HT-29 (cell line): ENCODE measurements at regions not wholly inside any gene's neighbourhood (a gene's known extent, or its start where the extent isn't known, plus 50 kb on each side); places are given as distances from the start of the nearest gene placed in this dataset.
"Not testable (repeated sequence)": the region's sequence is repeated elsewhere in the genome, so short reads cannot be mapped to it uniquely, and the experiment has no call there.

Source experiments
- DNase-seq: peaks from one replicate; pipeline ENCODE4 v3.0.0-alpha.2; 2015; ENCODE audit warnings: low spot score

DNA sequence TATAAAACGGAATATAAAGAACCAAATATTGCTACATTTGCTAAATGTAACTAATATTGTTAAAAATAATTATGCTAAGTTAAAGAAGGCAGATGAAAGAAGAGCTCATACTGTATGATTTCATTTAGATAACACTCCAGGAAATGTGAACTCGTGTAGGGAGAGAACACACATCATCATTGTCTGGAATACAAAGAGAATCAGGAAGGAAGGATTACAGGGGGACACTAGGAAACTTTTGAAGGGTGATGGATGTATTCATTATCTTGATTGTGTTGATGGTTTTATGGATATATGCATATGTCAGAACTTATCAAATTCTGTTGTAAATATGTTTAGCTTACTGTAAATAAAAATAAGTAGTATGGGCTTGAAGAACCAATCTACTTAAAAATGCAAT is 104.1 kb upstream of the TRIB2 start:
- DNase-seq: no peak

DNA sequence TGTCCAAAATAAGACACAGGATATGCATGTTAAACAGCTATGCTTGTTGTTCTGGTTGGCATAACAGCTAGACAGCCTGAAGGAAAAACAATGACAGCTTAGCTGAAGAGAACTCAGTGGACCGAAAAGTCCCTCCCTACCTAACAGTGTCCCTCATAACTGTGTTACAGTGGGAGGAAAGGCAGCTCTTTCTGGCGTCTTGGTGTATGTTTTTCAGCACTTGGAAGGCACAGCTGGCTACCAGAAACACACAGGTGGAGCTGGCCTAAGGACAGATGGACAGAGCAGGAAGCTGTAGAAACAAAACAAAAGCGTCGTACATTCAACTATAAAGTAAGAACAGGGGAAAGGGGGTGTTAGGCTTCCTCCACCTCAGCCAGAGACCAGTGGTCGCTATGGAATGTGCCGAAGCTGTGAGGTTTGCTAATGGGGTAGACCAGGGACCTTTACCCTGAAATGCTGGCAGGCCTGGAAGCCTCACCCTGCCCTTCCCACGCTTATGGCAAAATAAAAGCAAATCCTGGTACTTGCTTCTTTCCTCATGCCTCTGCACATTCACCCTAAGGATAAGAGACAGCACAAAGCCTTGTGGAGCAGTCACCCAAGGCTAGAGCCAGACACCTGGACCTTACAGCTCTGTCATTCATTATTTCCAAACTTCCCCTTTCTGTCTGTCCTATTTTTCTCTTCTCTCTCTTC is 103.5 kb upstream of the TRIB2 start:
- no peak for DNase-seq

DNA sequence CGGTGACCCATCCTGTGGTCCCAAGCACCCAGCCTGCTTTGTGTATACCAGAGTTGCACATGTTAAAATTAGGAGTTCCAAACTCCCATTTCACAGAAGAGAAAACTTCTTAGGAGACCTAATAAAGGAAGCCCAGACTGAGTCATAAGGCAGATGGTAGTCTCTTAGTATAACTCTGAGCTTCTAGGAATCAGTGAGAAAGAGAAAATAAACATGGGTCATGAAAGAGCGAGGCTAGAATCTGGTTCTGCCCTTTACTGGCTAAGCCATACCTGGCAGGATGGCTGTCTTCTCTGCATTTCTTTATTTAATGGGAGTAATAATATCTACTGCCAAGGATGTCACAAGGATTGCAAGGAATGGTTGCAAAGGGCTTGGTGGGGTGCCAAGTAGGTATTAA is 101.2 kb upstream of the TRIB2 start:
- no peak for DNase-seq

DNA sequence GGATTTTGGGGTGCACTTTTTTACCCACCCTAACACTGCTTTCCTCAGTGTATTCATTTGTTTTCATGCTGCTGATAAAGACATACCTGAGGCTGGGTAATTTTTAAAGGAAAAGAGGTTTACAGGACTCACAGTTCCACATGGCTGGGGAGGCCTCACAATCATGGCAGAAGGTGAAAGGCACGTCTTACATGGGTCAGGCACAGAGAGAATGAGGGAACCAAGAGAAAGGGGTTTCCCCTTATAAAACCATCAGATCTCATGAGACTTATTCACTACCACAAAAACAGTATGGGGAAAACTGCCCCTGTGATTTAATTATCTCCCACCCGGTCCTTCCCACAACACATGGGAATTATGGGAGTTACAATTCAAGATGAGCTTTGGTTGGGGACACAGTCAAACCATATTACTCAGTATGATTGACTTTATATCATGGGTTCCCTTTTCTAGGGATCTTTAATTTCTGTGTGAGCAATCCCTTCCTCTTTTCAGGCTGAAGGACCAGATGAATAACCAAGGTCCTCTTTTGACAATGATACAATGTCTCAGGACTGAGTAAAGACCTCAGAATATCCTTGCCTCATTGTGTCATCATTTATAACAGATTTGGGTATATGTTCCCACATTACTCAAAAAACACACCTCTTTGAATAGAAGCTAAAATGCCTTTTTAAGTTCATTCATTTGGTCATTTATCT is 100.1 kb upstream of the TRIB2 start:
- DNase-seq: no peak

DNA sequence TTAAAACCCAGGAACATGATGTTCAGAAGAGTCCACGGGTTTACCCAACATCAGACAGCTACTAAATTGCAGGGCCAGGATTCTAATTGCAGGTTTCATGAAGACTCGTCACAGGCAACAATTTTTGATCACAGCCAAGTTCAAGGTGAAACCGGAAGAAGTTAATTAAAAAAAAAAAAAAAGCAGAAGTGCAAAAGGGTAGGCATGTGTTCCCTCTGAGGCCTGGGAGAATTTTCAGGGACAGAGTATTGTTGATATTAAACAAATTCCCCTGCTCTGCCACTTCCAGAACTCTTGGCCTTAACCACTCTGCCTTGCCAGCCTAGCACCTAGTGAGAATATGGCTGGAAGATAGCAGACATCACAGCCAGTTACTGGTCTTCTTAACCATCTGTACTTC is 99.4 kb upstream of the TRIB2 start:
- no peak for DNase-seq

DNA sequence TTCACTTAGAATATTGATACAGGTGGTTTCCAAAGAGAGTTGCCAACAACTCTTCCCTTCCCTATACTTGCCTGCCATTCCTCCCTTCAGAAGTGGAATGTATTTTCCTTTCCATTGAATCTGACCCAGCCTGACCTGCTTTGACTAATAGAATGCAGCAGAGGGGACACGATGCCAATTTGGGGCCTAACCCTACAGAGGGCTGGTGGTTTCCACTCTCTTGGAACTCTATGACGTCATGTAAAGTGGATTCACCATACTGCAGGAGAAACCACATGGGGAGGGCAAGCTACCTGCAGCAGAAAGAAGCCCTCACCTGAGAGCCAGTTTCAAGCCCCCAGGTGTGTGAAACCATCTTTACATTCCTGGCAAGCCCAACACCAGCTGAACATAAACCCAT is 98.9 kb upstream of the TRIB2 start:
- no peak for DNase-seq

DNA sequence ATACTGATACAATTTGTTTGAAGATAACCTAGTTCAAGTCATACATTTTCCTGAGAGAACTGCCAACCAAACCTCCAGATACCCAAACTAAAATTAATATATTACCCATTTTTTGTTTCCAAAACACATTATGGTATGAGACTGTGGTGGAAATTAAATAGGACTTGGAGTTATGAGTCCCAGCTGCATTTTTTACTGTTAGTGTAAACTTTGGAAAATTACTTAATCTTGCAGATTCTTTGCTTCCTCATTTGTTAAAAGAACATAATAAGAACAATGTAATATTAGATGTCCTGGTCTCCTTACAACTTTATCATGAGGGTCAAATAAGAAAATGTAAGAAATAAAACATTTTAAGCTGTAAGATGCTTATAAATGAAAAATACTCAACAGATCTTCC is 98.2 kb upstream of the TRIB2 start:
- DNase-seq: no peak

DNA sequence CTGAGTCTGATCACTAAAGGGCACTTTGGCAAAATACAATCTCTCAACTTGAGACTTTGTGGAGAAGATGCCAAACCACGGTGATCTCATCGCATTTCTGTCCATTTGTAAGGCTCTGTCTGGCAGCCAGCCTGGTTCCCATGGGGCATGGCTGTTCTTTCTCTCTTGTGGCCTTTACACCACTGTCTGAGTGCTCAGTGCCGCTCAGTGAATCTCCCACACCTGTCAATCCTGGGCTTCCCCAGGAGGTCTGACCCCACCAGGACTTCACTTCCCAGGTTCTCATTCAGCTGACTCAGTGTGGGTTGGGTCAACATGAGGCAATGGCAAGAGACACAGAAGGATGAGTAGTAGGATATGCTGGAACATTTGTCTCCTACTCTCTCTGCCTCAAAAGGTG is 96.8 kb upstream of the TRIB2 start:
- no peak for DNase-seq

DNA sequence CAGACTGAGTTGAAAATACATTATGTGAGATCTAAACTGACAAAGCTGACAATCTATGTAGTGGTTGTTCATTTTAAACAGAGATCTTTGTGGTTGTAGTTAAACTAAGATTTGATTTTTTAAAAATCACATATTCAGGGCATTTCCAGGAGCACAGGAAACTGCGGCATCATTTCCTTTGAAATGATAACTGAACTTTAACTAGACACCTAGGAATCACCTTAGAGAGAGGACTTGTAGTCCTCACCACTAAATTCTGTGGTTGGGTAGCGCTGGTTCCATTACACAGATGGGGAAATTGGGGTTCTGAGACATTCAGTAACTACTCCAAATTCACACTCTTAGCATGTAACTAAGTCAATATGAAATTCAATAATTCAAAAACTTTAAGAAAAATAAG is 96.0 kb upstream of the TRIB2 start:
- no peak for DNase-seq

DNA sequence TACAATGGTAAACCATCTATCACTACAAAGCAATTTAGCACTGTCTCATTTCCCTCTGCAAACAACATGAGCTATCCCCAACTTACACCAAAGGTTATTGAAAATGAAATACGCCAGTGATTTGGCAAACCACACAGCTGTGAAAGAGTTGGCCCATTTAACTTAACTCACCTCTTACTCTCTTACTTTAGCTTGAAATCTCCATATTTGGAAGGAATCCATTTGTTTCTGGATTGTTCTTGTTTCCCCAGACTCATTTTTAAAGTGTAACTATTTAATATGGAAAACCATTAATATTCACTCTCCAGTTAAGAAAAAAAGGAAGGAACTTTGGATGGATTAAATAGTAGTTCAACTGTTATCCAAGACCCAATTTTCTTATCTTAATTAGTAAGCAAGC is 93.7 kb upstream of the TRIB2 start:
- no peak for DNase-seq

DNA sequence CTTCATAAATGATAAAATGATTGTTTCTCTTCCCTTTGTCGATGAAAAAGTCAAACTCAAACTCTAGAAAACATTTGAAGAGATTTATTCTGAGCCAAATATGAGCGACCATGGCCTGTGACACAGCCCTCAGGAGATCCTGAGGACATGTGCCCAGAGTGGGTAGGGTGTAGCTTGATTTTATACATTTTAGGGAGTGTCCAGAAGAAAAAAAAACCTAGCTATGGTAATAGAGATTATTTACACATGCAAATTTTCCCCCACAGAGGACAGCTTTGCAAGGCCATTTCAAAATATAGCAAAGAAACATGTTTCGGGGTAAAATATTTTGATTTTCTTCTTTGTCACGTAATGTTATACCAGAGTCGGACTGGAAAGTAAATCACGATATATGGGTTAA is 92.4 kb upstream of the TRIB2 start:
- DNase-seq: no peak

DNA sequence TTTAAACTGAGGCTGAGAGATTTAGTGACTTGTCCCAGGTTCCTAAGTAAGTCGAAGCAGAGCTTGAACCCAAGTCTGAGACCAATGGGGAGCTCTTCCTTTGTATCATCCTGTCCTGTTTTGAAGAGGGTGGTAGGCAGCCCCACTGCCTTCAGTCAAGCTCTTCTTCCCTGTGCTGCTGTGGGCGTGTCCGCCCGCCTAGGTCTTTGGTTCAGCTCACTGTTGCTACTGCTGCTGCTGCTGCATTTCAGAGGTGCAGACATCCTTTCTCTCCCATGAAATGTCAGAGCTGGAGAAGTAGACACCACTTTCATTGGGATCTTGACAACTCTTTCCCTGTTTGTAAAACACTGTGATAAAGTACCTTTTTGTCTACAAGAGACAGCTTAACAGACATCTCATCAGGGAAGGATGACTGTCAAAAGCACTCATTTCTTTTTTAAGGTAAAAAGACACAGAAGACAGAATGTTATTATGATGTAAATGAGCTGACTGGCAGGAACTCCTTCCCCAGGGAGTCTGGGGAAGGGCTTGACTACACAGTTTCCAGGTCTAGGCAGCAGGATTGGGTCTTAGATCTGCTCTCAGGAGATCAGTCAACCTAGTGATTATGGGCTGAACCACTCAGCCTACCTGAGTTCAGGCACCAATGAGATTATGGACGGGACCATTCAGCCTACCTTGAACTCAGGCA is 91.7 kb upstream of the TRIB2 start:
- no peak for DNase-seq

DNA sequence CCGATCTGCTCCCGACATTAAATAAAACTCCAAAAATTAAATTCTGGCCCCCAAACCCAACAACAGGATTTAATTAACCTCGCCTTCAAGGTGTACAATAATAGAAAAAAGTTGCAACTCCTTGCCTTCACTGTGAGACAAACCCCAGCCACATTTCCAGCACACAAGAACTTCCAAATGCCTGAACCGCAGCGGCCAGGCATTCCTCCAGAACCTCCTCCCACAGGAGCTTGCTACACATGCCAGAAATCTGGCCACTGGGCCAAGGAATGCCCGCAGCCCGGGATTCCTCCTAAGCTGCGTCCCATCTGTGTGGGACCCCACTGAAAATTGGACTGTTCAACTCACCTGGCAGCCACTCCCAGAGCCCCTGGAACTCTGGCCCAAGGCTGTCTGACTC is 88.2 kb upstream of the TRIB2 start:
- DNase-seq: not testable (repeated sequence)

DNA sequence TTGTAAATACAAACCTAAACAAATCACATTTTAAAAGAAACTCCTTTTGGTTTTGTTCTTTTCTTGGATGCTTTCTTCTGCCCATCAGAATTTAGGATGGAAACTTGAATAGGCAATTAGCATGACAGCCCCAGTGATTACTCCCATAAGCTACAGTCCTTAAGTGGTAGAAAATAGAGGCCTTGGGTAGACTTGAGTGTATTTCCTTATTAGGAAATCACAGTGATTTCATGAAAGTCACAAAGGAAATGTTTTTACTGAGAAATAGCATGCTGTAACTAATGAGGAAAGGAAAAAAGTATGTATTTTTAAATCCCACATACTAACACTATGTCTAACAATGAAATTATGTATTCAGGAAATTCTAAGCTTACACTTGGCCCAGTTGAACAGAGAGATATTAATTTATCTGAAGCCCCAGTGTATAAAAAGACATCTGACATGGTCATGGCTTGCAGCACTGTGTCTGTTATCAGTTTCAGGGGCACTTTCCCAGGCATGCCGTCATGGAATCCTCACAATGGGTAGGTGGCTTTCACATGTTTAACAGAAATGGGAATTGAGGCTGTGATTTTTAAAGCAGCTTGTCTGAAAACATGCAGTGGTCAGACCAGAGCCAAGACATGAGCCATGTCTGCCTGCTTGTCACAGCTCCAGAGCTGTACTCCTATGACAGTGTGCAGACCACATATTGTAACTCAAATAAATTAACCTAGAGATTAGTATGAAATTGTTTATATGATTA is 79.7 kb upstream of the TRIB2 start:
- DNase-seq: no peak

DNA sequence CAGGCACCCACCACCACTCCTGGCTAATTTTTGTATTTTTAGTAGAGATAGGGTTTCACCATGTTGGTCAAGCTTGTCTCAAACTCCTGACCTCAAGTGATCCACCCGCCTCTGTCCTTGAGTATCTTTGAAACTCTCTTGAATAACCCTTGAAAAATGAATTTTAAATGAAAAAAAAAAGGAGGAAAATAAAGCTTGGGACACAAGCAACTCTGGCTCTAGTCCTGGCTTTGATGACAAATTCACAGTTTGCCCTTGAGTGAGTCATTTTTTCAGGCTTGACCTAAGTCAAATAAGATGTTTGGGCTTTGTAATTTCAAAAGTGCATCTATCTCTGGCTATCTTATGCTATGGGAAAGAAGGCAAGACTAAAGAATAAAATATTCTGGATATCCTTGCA is 79.0 kb upstream of the TRIB2 start:
- DNase-seq: no peak

DNA sequence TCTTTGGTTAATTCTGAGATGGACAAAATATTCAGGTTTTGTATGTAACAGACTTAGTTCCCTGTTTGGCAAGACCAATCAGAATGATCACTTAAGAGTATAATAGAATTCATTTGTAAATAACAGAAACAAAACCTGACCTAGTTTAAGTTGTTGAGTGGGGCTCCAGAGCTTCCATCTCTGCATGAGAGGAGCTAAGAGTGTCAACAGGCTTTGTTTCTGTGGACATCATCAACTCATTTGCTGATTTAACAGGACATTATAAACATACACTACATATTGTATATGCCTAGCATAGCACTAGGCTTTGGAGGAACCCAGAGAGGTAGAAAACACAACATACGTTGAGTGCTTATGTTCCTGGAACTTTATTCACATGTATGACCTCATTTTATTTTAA is 75.3 kb upstream of the TRIB2 start:
- DNase-seq: no peak

DNA sequence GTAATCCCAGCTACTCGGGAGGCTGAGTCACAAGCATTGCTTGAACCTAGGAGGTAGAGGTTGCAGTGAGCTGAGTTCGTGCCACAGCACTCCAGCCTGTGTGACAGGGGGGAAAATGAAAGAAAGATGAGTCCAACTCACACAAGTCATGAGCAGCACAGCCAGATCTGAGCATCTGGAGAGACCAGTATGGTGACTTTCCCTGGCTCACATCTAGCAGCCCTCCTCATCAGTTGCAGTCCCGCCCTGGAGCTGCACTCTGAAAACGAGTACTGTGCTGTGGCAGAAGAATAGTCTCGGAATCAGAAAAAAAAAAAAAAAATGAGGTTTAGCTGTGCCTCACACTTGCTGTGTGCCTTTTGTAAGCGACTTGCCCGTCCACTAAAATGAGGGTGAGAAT is 74.4 kb upstream of the TRIB2 start:
- no peak for DNase-seq

DNA sequence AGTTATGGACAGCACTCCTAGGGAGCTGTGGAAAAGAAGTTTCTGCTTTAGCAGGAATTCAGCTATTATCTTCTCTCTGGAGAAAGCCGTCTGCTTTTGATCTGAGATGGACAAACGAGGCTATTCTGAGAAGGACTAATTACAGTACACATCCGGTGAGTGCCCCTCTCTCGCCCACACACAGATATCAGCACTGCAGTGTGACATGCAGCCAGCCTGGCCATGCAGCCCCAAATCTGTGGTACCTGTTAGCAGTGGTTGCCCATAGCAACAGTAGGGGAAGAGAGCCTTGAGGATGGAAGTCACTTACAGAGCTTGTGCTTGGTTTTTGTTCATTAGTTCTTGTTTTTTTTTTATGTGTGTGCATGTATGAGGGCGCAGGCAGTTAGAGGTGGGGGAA is 73.9 kb upstream of the TRIB2 start:
- no peak for DNase-seq

DNA sequence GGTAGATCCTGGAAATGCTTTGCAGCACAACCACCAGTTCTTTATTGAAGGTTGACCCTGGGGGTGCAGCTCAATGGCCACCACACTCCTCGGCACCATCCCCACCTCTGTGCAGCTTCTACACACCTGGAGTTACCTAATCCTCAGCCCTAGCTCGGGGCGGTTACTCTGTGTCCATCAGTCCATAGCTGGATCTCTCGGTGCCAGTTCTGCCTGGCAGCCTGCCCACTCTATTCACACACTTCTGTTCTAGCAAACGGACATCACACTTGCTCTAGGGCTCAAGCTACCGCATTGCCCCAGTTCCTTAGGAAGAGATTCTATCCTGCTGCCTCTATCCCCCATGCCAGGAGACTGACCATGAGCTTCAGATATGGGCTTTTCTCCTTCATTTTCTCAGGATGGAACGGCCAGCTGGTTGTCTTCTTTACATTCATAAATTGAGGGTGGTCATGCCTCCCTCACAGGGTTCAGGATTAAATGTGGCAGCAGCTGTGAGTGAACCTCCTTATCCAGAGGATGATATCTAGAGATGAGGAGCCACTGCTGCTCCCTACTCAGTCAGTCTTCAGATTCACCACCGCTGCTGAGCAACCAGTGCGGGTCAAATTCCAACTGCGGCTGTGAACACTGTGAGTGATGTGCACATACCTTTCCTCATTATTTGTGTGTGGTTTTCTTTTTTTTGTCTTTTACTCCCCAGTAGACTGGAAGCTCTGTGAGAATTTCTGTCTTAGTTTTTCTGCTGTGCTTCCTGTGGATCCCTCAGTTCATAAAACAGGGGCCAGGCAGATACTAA is 66.9 kb upstream of the TRIB2 start:
- DNase-seq: no peak

DNA sequence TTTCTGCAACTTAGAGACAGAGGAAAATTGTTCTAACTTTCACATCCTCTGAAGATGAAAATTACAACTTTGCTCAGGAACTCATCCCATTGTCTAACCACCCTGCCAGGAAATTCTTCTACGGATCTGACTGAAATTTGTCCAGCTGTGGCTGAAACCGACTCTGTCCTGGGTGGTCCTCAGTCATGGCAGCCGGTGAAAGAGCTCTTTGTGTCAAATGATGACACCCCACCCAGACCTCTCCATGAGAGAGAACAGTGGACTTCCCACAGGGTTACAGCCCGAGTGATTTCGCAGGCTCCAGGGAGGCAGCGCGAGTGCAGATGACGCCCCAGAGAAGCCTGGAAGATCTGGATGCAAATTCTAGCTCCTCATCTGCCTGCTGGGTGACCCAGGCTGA is 65.1 kb upstream of the TRIB2 start:
- no peak for DNase-seq

DNA sequence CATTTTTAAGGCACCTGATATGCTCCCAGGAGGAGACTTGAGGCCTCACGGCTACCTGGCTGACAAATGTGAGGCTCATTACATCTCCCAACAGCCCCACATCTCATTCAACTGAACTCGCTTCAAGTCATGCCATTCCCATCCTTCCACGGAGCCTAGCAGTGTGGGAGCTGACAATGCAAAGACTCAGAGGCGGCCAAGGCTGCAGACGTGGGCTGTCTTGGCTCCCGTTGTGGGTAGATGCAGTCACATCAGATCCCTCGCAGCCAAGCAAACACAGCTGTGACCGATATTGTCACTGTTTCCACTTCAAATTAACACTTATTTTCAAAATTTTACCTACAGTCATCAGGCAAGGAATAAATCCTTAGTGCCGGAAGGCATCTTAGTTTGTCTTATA is 64.0 kb upstream of the TRIB2 start:
- DNase-seq: no peak

DNA sequence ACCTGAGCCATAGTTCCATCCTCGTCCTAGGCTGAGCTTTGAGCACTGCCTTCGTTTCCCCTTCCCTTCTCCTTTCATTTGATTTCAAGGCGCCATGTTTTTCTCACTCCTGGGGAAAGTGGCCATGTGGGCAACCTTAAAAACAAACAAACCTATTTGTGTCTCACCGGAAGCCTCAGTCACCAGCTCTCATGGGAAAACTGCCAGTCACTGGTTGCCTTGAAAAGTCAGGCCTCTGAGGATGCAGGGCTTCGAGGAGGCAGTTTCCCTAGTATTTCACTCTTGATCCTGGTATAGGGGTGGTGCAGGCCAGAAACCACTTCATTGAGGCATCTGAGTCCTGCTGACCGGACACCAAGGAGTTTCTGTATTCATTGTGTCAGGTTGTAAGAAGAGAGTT is 59.2 kb upstream of the TRIB2 start:
- DNase-seq: no peak
